Prostate gland (tissue), 2 donors: ENCODE measurements at regions not wholly inside any gene's neighbourhood (a gene's known extent, or its start where the extent isn't known, plus 50 kb on each side); places are given as distances from the start of the nearest gene placed in this dataset.

Source experiments
- CTCF ChIP-seq, 4 experiments: fragments of 200-600 bp in 2 of 4; fragments of 450-650 bp in 2 of 4; sonication (generic) in 2 of 4; IDR thresholded peaks; 1 replicate in 3 of 4; 2 replicates in 1 of 4; pipeline ENCODE4 v1.5.1; 2016 to 2019; ENCODE audit warnings: antibody characterized with exemption in 4 of 4, mild to moderate bottlenecking in 2 of 4, moderate library complexity in 2 of 4
- POLR2AphosphoS5 ChIP-seq: sonication (generic); formaldehyde crosslinking; IDR thresholded peaks from one replicate; pipeline ENCODE4 v1.6.1; 2017; ENCODE audit warnings: antibody characterized with exemption

DNA sequence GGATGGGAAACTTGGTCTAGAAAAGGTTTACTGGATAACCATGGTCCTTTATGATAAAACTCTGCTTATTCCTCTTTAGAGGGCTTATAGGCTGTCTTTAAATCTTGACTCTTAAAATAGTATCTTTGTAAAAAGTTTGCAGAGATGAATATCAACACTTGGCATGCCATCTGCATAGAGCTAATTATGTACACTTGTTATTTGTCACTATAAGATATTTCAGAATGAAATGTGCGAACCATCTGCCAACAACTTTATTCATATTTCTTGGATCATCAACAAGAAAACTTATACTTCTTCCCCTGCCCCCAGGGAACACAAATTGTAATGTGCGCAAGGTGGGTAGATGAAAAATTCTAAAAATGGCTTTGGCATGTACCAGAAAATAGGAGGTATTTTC lies 653.0 kb upstream of the CHAC2 start:
- TF ChIP-seq POLR2AphosphoS5 (no peak), CTCF (IDR thresholded peaks at IDR 0.05) (no peak)
